SK-N-SH (cell line): ENCODE measurements at regions not wholly inside any gene's neighbourhood (a gene's known extent, or its start where the extent isn't known, plus 50 kb on each side); places are given as distances from the start of the nearest gene placed in this dataset.

Source experiments
- CTCF ChIA-PET: fragments of 300-600, 350-600 bp; formaldehyde crosslinking; extraction: SDS; loops from one replicate; lab custom pipeline; 2021; lab: Yijun Ruan, JAX
- POLR2A ChIA-PET: fragments of 350-600 bp; sonication (Branson Sonifier 250); formaldehyde crosslinking; extraction: SDS; loops from one replicate; lab custom pipeline; 2020; ENCODE audit warnings: antibody characterized with exemption, inconsistent platforms; lab: Yijun Ruan, JAX
- DNase-seq: peaks from one replicate; pipeline ENCODE4 v3.0.0; 2012
- H2AFZ ChIP-seq: fragments of 200-600 bp; sonication (generic); 2 replicates; pipeline ENCODE4 v1.8.1; 2016; ENCODE audit warnings: antibody characterized with exemption, mild to moderate bottlenecking, low read depth
- H3F3A ChIP-seq: fragments of 200-600 bp; sonication (generic); replicated peaks from 2 replicates; pipeline ENCODE3; 2016; ENCODE audit warnings: antibody characterized with exemption, mild to moderate bottlenecking; ENCODE audit not compliant: insufficient read depth
- H3K27ac ChIP-seq, 2 experiments: fragments of 200-500 bp in 1 of 2; fragments of 200-600 bp in 1 of 2; sonication (Bioruptor generic) in 1 of 2; sonication (generic), shearing (Covaris generic) in 1 of 2; 2 replicates each; pipeline versions ENCODE4 v1.5.1 to v1.6.1; 2014 to 2016; ENCODE audit warnings: low read depth in 2 of 2, inconsistent platforms in 1 of 2, low read length in 1 of 2, mild to moderate bottlenecking in 1 of 2, mixed read lengths in 1 of 2
- H3K27me3 ChIP-seq: fragments of 200-600 bp; sonication (generic), shearing (Covaris generic); 2 replicates; pipeline ENCODE4 v1.6.1; 2016; ENCODE audit warnings: mixed run types; ENCODE audit not compliant: insufficient read depth
- H3K36me3 ChIP-seq, 2 experiments: fragments of 200-500 bp in 1 of 2; fragments of 200-600 bp in 1 of 2; sonication (Bioruptor generic) in 1 of 2; sonication (generic) in 1 of 2; replicated peaks in 1 of 2; 2 replicates each; pipeline versions ENCODE3 to v1.5.1; 2014 to 2016; ENCODE audit warnings: low read length in 1 of 2, mild to moderate bottlenecking in 1 of 2; ENCODE audit not compliant: insufficient read depth in 2 of 2, control insufficient read depth in 1 of 2
- H3K4me1 ChIP-seq, 2 experiments: fragments of 200-500 bp in 1 of 2; fragments of 200-600 bp in 1 of 2; sonication (Bioruptor generic) in 1 of 2; sonication (generic), shearing (Covaris generic) in 1 of 2; 2 replicates each; pipeline versions ENCODE4 v1.5.1 to v1.6.1; 2014 to 2016; ENCODE audit warnings: low read depth in 1 of 2, low read length in 1 of 2, mixed run types in 1 of 2; ENCODE audit not compliant: insufficient read depth in 2 of 2, control insufficient read depth in 1 of 2
- H3K4me2 ChIP-seq: fragments of 200-600 bp; sonication (generic), shearing (Covaris generic); 2 replicates; pipeline ENCODE4 v1.6.1; 2017; ENCODE audit warnings: mixed run types
- H3K4me3 ChIP-seq, 2 experiments: fragments of 200-500 bp in 1 of 2; fragments of 200-600 bp in 1 of 2; sonication (Bioruptor generic) in 1 of 2; sonication (generic), shearing (Covaris generic) in 1 of 2; 2 replicates each; pipeline versions ENCODE4 v1.5.1 to v1.8.1; 2014 to 2016; ENCODE audit warnings: low read depth in 2 of 2, inconsistent platforms in 1 of 2, low read length in 1 of 2, mild to moderate bottlenecking in 1 of 2, mixed read lengths in 1 of 2, moderate library complexity in 1 of 2
- H3K79me2 ChIP-seq: fragments of 200-600 bp; sonication (generic); 2 replicates; pipeline ENCODE4 v1.8.1; 2017; ENCODE audit warnings: mild to moderate bottlenecking; ENCODE audit not compliant: insufficient read depth
- H3K9ac ChIP-seq: fragments of 200-600 bp; sonication (generic); 2 replicates; pipeline ENCODE4 v1.6.1; 2017; ENCODE audit warnings: mixed run types
- H3K9me2 ChIP-seq: fragments of 200-600 bp; sonication (generic); 2 replicates; pipeline ENCODE4 v1.6.1; 2017; ENCODE audit warnings: mixed run types
- H3K9me3 ChIP-seq: fragments of 200-600 bp; sonication (generic); 2 replicates; pipeline ENCODE4 v1.6.1; 2017; ENCODE audit warnings: mixed run types, mild to moderate bottlenecking, moderate library complexity
- H4K20me1 ChIP-seq: fragments of 200-600 bp; sonication (generic); 2 replicates; pipeline ENCODE4 v1.6.1; 2017; ENCODE audit warnings: mild to moderate bottlenecking, mixed run types; ENCODE audit not compliant: insufficient read depth
- CHD2 ChIP-seq: fragments of 150-350 bp; IDR thresholded peaks from 2 replicates; pipeline ENCODE4 v1.6.1; 2018; ENCODE audit warnings: low read length; ENCODE audit not compliant: partially characterized antibody
- EP300 ChIP-seq, 2 experiments: IDR thresholded peaks; 2 replicates each; pipeline versions ENCODE4 v1.4.0 to v1.6.1; 2012; ENCODE audit warnings: borderline replicate concordance in 1 of 2, low read depth in 1 of 2, low read length in 1 of 2
- JUND ChIP-seq: IDR thresholded peaks from 2 replicates; pipeline ENCODE4 v1.4.0; 2012
- MEF2A ChIP-seq: IDR thresholded peaks from 2 replicates; pipeline ENCODE4 v1.4.0; 2012; ENCODE audit warnings: low read depth, borderline replicate concordance
- MXI1 ChIP-seq: IDR thresholded peaks from 2 replicates; pipeline ENCODE4 v1.6.1; 2012; ENCODE audit warnings: mild to moderate bottlenecking, low read depth, low read length, improper control_type of control experiment
- RFX5 ChIP-seq: IDR thresholded peaks from 2 replicates; pipeline ENCODE4 v1.6.1; 2012; ENCODE audit warnings: mild to moderate bottlenecking, improper control_type of control experiment, low read length
- SIN3A ChIP-seq: IDR thresholded peaks from 2 replicates; pipeline ENCODE4 v1.6.1; 2012; ENCODE audit warnings: low read depth, mild to moderate bottlenecking, low read length, moderate library complexity, borderline replicate concordance
- YY1 ChIP-seq: IDR thresholded peaks from 2 replicates; pipeline ENCODE4 v1.4.0; 2012; ENCODE audit warnings: low read depth, mild to moderate bottlenecking
- WGBS: methylation state at CpG from one replicate; pipeline ENCODE4 v1.1.6; 2017; ENCODE audit warnings: low lambda C conversion rate; 5-methylcytosine and 5-hydroxymethylcytosine counted together
- TF ChIP-seq, protein P1 (sequence below): IDR thresholded peaks from 2 replicates; pipeline ENCODE4 v1.4.0; 2012; ENCODE audit warnings: low read depth, borderline replicate concordance

DNA sequence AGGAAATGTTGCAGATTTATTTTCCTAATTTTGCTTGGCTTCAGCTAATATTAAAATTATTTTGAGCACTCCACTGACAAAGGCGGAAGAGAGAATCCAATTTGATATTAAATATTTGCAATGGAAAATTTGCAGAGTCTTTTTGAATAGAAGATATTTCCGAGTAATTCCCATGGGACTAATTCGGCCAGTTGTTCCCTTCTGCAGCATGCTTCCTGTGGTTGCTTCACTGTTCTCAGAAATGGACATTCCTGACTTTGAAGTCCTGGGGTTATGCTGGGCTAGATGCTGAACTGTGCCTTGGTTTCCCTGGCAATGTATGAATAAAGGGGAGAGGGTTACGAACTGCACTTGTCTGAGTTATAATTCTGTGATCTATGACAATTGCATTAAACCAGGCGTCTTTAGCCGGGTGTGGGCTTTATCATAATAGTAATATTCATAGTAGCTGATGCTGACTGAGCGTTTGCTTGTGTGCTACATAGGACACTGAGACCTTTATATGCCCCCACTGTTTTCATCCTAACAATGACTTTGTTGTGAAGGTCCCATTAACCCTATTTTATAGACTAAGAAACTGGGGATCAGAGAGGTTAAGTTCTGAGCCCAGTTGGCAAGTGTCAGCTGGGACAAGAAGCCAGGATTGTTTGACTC is 114.5 kb upstream of the SPRY4 start:
- Histone ChIP-seq H4K20me1 (no peaks in the 10 kb centered on the region), H2AFZ (no peak overlapping the region), H3K27ac (no peak overlapping the region), H3K9ac (no peak overlapping the region), H3K36me3 (no peaks in the 10 kb centered on the region), H3K27me3 (no peaks in the 10 kb centered on the region), H3K9me2 (no peaks in the 10 kb centered on the region), H3K79me2 (no peaks in the 10 kb centered on the region), H3K4me1 (peaks cover 8 to 13% of the 10 kb centered on the region in 2 experiments; a peak in 2 of 4 replicates), H3K4me3 (no peak overlapping the region), H3F3A (peaks cover 3% of the 10 kb centered on the region), H3K9me3 (no peaks in the 10 kb centered on the region), H3K4me2 (no peak overlapping the region)
- TF ChIP-seq RFX5 = no peak
- TF ChIP-seq JUND = no peak
- TF ChIP-seq CHD2 = no peak
- no peak for DNase-seq
- WGBS = 91% methylated on average over 7 of the region's 7 CpGs
- POLR2A ChIA-PET = no interaction called here
- CTCF ChIA-PET = interaction anchor here (1.2 to 1.4 kb wide), 2 partner anchors 109 kb away, joined by 3 to 6 read pairs; no protein-coding TSS in a partner anchor

DNA sequence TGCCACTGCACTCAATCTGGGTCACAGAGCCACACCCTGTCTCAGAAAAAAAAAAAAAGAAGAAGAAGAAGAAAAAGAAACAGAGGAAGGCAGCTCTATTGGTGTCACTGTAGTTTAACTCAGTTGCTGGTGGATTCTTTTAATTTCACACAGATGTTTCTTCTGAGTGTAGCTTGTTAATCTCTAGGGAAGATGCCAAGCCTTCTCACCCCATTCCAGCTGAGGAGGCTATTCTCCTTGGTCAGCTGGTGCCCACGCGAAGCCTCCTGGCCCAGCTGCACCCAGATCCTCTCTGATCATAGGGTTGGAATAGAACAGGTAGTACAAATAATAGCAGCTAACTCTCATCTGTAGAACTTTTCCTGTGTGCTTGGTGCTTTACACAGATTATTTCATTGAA is 113.8 kb upstream of the SPRY4 start:
- peaks cover 10% of the 10 kb centered on the region for H3F3A ChIP-seq
- no peaks in the 10 kb centered on the region for H3K9me2 ChIP-seq
- H2AFZ ChIP-seq = no peak overlapping the region
- no peak overlapping the region for H3K4me3 ChIP-seq
- no peaks in the 10 kb centered on the region for H3K36me3 ChIP-seq
- no peaks in the 10 kb centered on the region for H4K20me1 ChIP-seq
- DNase-seq = no peak
- TF ChIP-seq RFX5 = no peak
- ChIA-PET CTCF (interaction anchor here (1.2 kb wide), 1 partner anchor 110 kb away, joined by 3 read pairs; no protein-coding TSS in a partner anchor), POLR2A (no interaction called here)
- H3K4me1 ChIP-seq = peaks cover 14 to 20% of the 10 kb centered on the region in 2 experiments; a peak in 3 of 4 replicates
- WGBS = no CpG with 5 or more reads among the region's 2 CpGs
- no peaks in the 10 kb centered on the region for H3K27me3 ChIP-seq
- H3K27ac ChIP-seq = no peak overlapping the region
- no peaks in the 10 kb centered on the region for H3K79me2 ChIP-seq
- no peak overlapping the region for H3K4me2 ChIP-seq
- no peaks in the 10 kb centered on the region for H3K9me3 ChIP-seq
- H3K9ac ChIP-seq = no peak overlapping the region

DNA sequence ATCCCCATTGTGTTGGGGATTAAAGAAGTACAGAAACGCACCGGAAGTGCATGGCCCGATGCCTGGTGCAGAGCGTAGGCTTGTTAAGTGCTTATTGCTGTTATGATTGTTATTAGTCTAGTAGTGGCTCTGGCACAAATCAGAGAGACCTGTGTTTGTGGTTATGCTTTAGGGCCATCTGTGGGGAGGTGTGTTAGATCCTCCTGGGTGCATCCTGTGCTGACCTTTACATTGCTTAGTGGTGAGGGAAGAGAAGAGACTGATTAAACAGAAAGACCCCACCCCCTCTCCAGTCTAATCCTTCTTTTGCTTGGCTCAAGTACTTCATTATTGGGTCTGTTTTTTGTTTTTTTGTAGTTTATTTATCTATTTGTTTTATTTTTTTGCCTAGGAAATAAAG is 112.7 kb upstream of the SPRY4 start:
- Histone ChIP-seq H3K4me1 (peaks cover 24 to 30% of the 10 kb centered on the region in 2 experiments; a peak in 3 of 4 replicates), H3K27me3 (no peaks in the 10 kb centered on the region), H3K9ac (no peak overlapping the region), H3K36me3 (no peaks in the 10 kb centered on the region), H2AFZ (no peak overlapping the region), H3K79me2 (no peaks in the 10 kb centered on the region), H3K9me3 (no peaks in the 10 kb centered on the region), H3K27ac (no peak overlapping the region; a peak in 1 of 4 replicates), H3K9me2 (no peaks in the 10 kb centered on the region), H3K4me2 (no peak overlapping the region), H3K4me3 (no peak overlapping the region), H3F3A (peaks cover 11% of the 10 kb centered on the region), H4K20me1 (no peaks in the 10 kb centered on the region)
- 98% methylated on average over 4 of the region's 4 CpGs for WGBS
- TF ChIP-seq, protein P1, sequence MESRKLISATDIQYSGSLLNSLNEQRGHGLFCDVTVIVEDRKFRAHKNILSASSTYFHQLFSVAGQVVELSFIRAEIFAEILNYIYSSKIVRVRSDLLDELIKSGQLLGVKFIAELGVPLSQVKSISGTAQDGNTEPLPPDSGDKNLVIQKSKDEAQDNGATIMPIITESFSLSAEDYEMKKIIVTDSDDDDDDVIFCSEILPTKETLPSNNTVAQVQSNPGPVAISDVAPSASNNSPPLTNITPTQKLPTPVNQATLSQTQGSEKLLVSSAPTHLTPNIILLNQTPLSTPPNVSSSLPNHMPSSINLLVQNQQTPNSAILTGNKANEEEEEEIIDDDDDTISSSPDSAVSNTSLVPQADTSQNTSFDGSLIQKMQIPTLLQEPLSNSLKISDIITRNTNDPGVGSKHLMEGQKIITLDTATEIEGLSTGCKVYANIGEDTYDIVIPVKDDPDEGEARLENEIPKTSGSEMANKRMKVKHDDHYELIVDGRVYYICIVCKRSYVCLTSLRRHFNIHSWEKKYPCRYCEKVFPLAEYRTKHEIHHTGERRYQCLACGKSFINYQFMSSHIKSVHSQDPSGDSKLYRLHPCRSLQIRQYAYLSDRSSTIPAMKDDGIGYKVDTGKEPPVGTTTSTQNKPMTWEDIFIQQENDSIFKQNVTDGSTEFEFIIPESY = no peak
- no peak for TF ChIP-seq MXI1
- TF ChIP-seq MEF2A = no peak
- TF ChIP-seq SIN3A = no peak
- TF ChIP-seq YY1 = no peak
- 0 out of 4 replicates have a peak, but pooled peaks of 1 of the 2 experiments have one; percentile 12 for TF ChIP-seq EP300 (IDR thresholded peaks at IDR 0.05; ENCODE audit: borderline replicate concordance in 1 of 2, low read depth in 1 of 2, low read length in 1 of 2)
- DNase-seq = peak; percentile 45
- ChIA-PET CTCF (interaction anchor here (1.6 kb wide), 1 partner anchor 111 kb away, joined by 8 read pairs; no protein-coding TSS in a partner anchor), POLR2A (no interaction called here)
